Endothelial cell of umbilical vein (primary cell): ENCODE measurements at regions not wholly inside any gene's neighbourhood (a gene's known extent, or its start where the extent isn't known, plus 50 kb on each side); places are given as distances from the start of the nearest gene placed in this dataset.

Experiments used
- BruUV-seq: library from RNA; stranded (reverse); fragments of 400-500 nt; replicated peaks from 2 replicates; lab custom pipeline; 2021; lab: Mats Ljungman, UMichigan
- CTCF ChIA-PET: fragments of 300-600, 350-600 bp; sonication (Branson Sonifier 250); formaldehyde crosslinking; loops from one replicate; lab custom pipeline; 2021; ENCODE audit warnings: antibody characterized with exemption, inconsistent platforms; lab: Charles Lee
- POLR2A ChIA-PET: fragments of 300-600, 350-600 bp; sonication (Branson Sonifier 250); formaldehyde crosslinking; loops from one replicate; lab custom pipeline; 2021; ENCODE audit warnings: antibody characterized with exemption, inconsistent platforms; lab: Charles Lee
- DNase-seq: peaks from one replicate; pipeline ENCODE4 v3.0.0-alpha.2; 2011; ENCODE audit warnings: low read depth, low spot score
- FAIRE-seq: peaks from 2 replicates; lab custom pipeline; 2011; peaks lifted over from hg19 to GRCh38; lab: Jason Lieb, UNC
- H2AFZ ChIP-seq: 2 replicates; pipeline ENCODE4 v1.6.0; 2012; ENCODE audit warnings: low read depth, low read length, control low read depth, inconsistent platforms
- H3K27ac ChIP-seq: 2 replicates; pipeline ENCODE4 v1.5.1; 2011; ENCODE audit warnings: low read depth, mild to moderate bottlenecking, control low read depth, low read length, moderate library complexity; ENCODE audit not compliant: insufficient read depth
- H3K27me3 ChIP-seq, 2 experiments: 2 replicates each; pipeline versions ENCODE4 v1.6.0 to v1.6.1; 2011; ENCODE audit warnings: low read length in 2 of 2, mixed read lengths in 1 of 2; ENCODE audit not compliant: control insufficient read depth in 2 of 2, insufficient read depth in 2 of 2
- H3K36me3 ChIP-seq, 2 experiments: 2 replicates in 1 of 2; 3 replicates in 1 of 2; pipeline ENCODE4 v1.5.1; 2011; ENCODE audit warnings: low read length in 2 of 2, mild to moderate bottlenecking in 1 of 2, moderate library complexity in 1 of 2; ENCODE audit not compliant: control insufficient read depth in 2 of 2, insufficient read depth in 2 of 2; ENCODE audit errors: extremely low read depth in 1 of 2
- H3K4me1 ChIP-seq: 3 replicates; pipeline ENCODE4 v1.5.1; 2011; ENCODE audit warnings: mild to moderate bottlenecking, low read length; ENCODE audit not compliant: control insufficient read depth, insufficient read depth; ENCODE audit errors: extremely low read depth
- H3K4me2 ChIP-seq: 2 replicates; pipeline ENCODE4 v1.6.1; 2011; ENCODE audit warnings: low read length, control low read depth, mixed read lengths; ENCODE audit not compliant: insufficient read depth
- H3K4me3 ChIP-seq, 3 experiments: fragments of 200-600 bp in 1 of 3; sonication (generic), shearing (Covaris generic) in 1 of 3; replicated peaks in 1 of 3; 2 replicates each; pipeline ENCODE4 v1.5.1; 2011 to 2016; ENCODE audit warnings: control low read depth in 3 of 3, low read length in 3 of 3, mild to moderate bottlenecking in 2 of 3, inconsistent platforms in 1 of 3, low read depth in 1 of 3, moderate library complexity in 1 of 3; ENCODE audit not compliant: insufficient read depth in 1 of 3
- H3K79me2 ChIP-seq: 2 replicates; pipeline ENCODE4 v1.6.0; 2012; ENCODE audit warnings: low read length, inconsistent platforms; ENCODE audit not compliant: control insufficient read depth, insufficient read depth
- H3K9ac ChIP-seq: replicated peaks from 2 replicates; pipeline ENCODE3; 2011; ENCODE audit warnings: low read length, control low read depth; ENCODE audit not compliant: insufficient read depth; ENCODE audit errors: extremely low read depth
- H3K9me1 ChIP-seq: replicated peaks from 3 replicates; pipeline ENCODE4 v1.6.0; 2011; ENCODE audit warnings: mild to moderate bottlenecking, low read length; ENCODE audit not compliant: control insufficient read depth, insufficient read depth; ENCODE audit errors: extremely low read depth
- H3K9me3 ChIP-seq: replicated peaks from 2 replicates; pipeline ENCODE4 v1.5.1; 2012; ENCODE audit warnings: low read length, inconsistent platforms; ENCODE audit not compliant: control insufficient read depth, insufficient read depth
- H4K20me1 ChIP-seq: replicated peaks from 2 replicates; pipeline ENCODE3; 2011; ENCODE audit warnings: mild to moderate bottlenecking, low read length; ENCODE audit not compliant: control insufficient read depth, insufficient read depth; ENCODE audit errors: extremely low read depth
- CTCF ChIP-seq, 2 donors: IDR thresholded peaks; 1 replicate in 1 of 2; 2 replicates in 1 of 2; pipeline ENCODE4 v1.5.1; 2011; ENCODE audit warnings: low read length in 2 of 2, mild to moderate bottlenecking in 2 of 2, moderate library complexity in 2 of 2, control low read depth in 1 of 2, inconsistent platforms in 1 of 2, low read depth in 1 of 2; ENCODE audit not compliant: insufficient read depth in 1 of 2; ENCODE audit errors: extremely low read depth in 1 of 2
- EZH2 ChIP-seq: IDR thresholded peaks from 2 replicates; pipeline ENCODE4 v1.6.1; 2012; ENCODE audit warnings: borderline replicate concordance, low read depth, mild to moderate bottlenecking, moderate library complexity, low read length, inconsistent platforms; ENCODE audit not compliant: severe bottlenecking
- FOS ChIP-seq: IDR thresholded peaks from 2 replicates; pipeline ENCODE4 v1.6.1; 2011; ENCODE audit warnings: mild to moderate bottlenecking, low read length, moderate library complexity, borderline replicate concordance; ENCODE audit not compliant: insufficient read depth
- GATA2 ChIP-seq: IDR thresholded peaks from 2 replicates; pipeline ENCODE4 v1.7.0; 2011; ENCODE audit warnings: low read depth, mild to moderate bottlenecking, moderate library complexity, mixed read lengths, low read length; ENCODE audit not compliant: insufficient read length, insufficient read depth
- JUN ChIP-seq: IDR thresholded peaks from 2 replicates; pipeline ENCODE4 v1.6.1; 2011; ENCODE audit warnings: borderline replicate concordance, low read depth; ENCODE audit not compliant: insufficient read length, insufficient read depth
- MAX ChIP-seq: IDR thresholded peaks from 2 replicates; pipeline ENCODE4 v1.6.1; 2011; ENCODE audit not compliant: insufficient read depth, insufficient read length
- MYC ChIP-seq: IDR thresholded peaks from one replicate; pipeline ENCODE4 v1.6.1; 2011; ENCODE audit warnings: mild to moderate bottlenecking, low read depth, low read length
- POLR2A ChIP-seq: IDR thresholded peaks from 2 replicates; pipeline ENCODE4 v1.6.1; 2012; ENCODE audit warnings: low read depth, mild to moderate bottlenecking, control low read depth, low read length
- POLR2AphosphoS5 ChIP-seq: IDR thresholded peaks from 2 replicates; pipeline ENCODE4 v1.6.1; 2012; ENCODE audit warnings: low read depth, mild to moderate bottlenecking, control low read depth, low read length, moderate library complexity; ENCODE audit not compliant: insufficient read depth
- dilution Hi-C: fragments of 300-500 bp; cut with MboI; formaldehyde crosslinking; loops from one replicate; pipeline ENCODE4 v1.15.0; 2019; ENCODE audit warnings: low sequenced_read_pairs; ENCODE audit not compliant: extremely low pct_ligation_motif_present
- intact Hi-C: fragments of 100-400 bp; cut with micrococcal nuclease; formaldehyde crosslinking; loops from one replicate; pipeline ENCODE4 v1.10.0; 2022

GRCh38 chr12:94012071-94012470 is 136.3 kb upstream of the PLXNC1 start:
- POLR2A ChIA-PET: no interaction called here

More at GRCh38 chr12:94012071-94012470, 136.3 kb upstream of the PLXNC1 start:
- FAIRE-seq (no peak), DNase-seq (no peak)
- CTCF ChIA-PET: no interaction called here
- Histone ChIP-seq H3K9ac (no peak overlapping the region), H3K4me1 (no peaks in the 10 kb centered on the region), H3K4me2 (no peak overlapping the region), H3K79me2 (no peaks in the 10 kb centered on the region), H3K27ac (no peak overlapping the region), H3K4me3 (no peak overlapping the region), H4K20me1 (no peaks in the 10 kb centered on the region), H3K9me3 (no peaks in the 10 kb centered on the region), H3K27me3 (no peaks in the 10 kb centered on the region), H3K9me1 (no peaks in the 10 kb centered on the region), H3K36me3 (no peaks in the 10 kb centered on the region), H2AFZ (no peak overlapping the region)
- dilution Hi-C loops: no loop called here
- intact Hi-C loops: no loop called here
- TF ChIP-seq MYC (no peak), EZH2 (no peak), MAX (no peak), JUN (no peak), POLR2A (no peak), GATA2 (no peak), CTCF (IDR thresholded peaks at IDR 0.05; ENCODE audit: extremely low read depth in 1 of 2, insufficient read depth in 1 of 2, low read depth in 1 of 2, low read length in 2 of 2) (no peak), FOS (no peak), POLR2AphosphoS5 (no peak)
- BruUV-seq: no TSS peak
